ENCODE measurements at regions not wholly inside any gene's neighbourhood (a gene's known extent, or its start where the extent isn't known, plus 50 kb on each side); places are given as distances from the start of the nearest gene placed in this dataset.
A peak's percentile ranks its signal among the peaks of the same experiment; 100 is the strongest.

DNA sequence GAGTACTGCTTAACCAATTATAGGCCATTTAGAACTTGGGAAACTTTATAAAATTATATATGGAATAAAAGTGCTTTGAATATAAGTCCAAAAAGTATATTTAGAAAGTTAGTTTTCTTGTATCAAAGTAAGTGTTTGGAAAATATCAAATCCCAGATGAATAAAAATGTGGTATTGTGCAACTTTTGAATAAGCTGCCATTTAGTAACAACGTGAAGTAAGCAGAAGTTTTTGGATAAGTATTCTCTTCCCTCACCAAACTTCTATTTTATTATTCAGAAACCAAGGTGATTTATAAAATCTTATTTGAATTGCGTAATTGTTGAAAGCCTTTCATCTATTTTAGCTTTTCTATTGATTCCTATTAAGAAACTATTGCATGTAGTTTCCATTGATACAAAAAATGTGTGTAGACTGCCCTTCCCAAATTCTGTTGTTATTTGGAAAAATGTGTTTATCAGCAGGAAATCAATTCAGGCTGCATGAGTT lies 806.2 kb downstream of the NSUN3 start:
- no peak overlapping the region for H3K27ac ChIP-seq (ENCODE audit: low read length)
- H3K4me3 ChIP-seq (ENCODE audit: low read length): no peak overlapping the region
- intact Hi-C loops (cut with DNase I): no loop called here
- ATAC-seq: no peak
- WGBS: 43% methylated on average over 2 of the region's 2 CpGs
- H3K9me3 ChIP-seq (ENCODE audit: control insufficient read depth, low read length): peaks cover 6% of the 10 kb centered on the region
- H3K27me3 ChIP-seq (ENCODE audit: control insufficient read depth, insufficient read depth): no peaks in the 10 kb centered on the region
- DNase-seq: no peak
- no peaks in the 10 kb centered on the region for H3K4me1 ChIP-seq (ENCODE audit: control insufficient read depth, insufficient read depth, low read length)

DNA sequence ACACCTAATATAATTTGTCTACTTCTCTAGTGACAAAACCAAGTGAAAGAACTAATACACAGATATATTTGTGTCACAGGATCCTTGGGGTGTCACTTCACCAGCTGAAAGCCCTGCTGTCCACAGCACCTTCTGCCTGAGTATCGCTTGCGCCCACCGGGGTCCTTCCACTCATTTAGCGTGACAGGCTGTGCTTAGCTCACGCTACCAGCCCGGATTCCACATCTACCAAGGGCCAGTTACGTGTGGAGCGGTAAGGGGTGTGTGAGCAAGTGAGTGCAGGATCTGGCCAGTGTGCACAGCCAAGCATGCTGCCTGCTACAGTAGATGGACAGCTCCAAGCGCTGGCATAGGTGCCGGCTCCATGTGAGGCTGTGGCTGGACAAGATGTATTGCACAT lies 810.9 kb downstream of the NSUN3 start:
- no peaks in the 10 kb centered on the region for H3K4me1 ChIP-seq (ENCODE audit: control insufficient read depth, insufficient read depth, low read length)
- ATAC-seq: no peak
- intact Hi-C loops (cut with DNase I): no loop called here

DNA sequence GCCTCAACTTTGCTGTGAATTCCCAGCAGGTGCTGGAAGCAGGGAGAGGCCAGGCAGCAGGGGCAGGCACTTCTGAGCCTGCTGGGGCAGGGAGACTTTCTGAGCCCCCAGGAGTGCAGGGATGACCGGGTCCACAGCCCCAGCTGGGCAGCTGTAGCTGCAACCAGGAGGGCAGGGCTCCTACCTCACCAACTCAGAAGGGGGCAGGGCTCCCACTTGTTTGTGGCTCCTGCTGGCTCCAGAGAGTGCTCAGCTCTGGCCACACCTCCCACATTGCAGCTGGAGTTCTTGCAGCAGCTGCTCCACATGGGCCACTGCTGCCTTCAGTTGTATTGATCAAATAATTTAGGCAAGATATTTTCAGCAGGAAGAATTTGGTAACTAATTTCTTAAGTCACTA lies 812.3 kb downstream of the NSUN3 start:
- H3K27me3 ChIP-seq (ENCODE audit: control insufficient read depth, insufficient read depth): no peaks in the 10 kb centered on the region
- WGBS: 71% methylated on average over 1 of the region's 1 CpG
- ATAC-seq (no peak), DNase-seq (peak in 1 of 3 donors; percentile 18)
- intact Hi-C loops (cut with DNase I): no loop called here
- H3K9me3 ChIP-seq (ENCODE audit: control insufficient read depth, low read length): no peaks in the 10 kb centered on the region
- no peak overlapping the region for H3K27ac ChIP-seq (ENCODE audit: low read length)
- H3K4me1 ChIP-seq (ENCODE audit: control insufficient read depth, insufficient read depth, low read length): no peaks in the 10 kb centered on the region
- H3K4me3 ChIP-seq (ENCODE audit: low read length): no peak overlapping the region

More for the DNA sequence above, 810.9 kb downstream of the NSUN3 start:
- peak in 2 of 3 donors; percentile 25 to 38 for DNase-seq
- 93% methylated on average over 10 of the region's 10 CpGs for WGBS
- no peak overlapping the region for H3K27ac ChIP-seq (ENCODE audit: low read length)
- H3K9me3 ChIP-seq (ENCODE audit: control insufficient read depth, low read length): no peaks in the 10 kb centered on the region
- no peaks in the 10 kb centered on the region for H3K27me3 ChIP-seq (ENCODE audit: control insufficient read depth, insufficient read depth)
- no peak overlapping the region for H3K4me3 ChIP-seq (ENCODE audit: low read length)

DNA sequence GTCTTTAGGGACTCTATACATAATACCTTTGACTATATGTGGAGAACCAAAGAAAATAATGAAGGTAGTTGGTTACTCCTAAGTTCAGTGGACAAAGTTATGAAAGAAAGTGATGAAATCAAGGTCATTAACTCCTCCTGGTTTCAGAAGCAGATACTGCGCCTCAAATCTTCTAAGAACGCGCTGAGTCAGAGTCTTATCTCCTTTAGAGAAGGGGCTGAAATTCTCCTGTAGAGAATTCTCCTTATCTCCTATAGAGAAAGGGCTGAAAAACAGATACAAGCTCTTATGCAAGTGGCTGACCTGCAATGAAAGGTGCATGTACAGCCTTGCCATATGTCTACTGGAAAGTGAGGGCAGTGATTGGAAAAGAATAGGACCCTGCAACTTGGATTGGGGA lies 824.2 kb downstream of the NSUN3 start:
- Histone ChIP-seq H3K27ac (ENCODE audit: low read length) (no peak overlapping the region), H3K4me3 (ENCODE audit: low read length) (no peak overlapping the region), H3K4me1 (ENCODE audit: control insufficient read depth, insufficient read depth, low read length) (no peaks in the 10 kb centered on the region), H3K9me3 (ENCODE audit: control insufficient read depth, low read length) (no peaks in the 10 kb centered on the region), H3K27me3 (ENCODE audit: control insufficient read depth, insufficient read depth) (no peaks in the 10 kb centered on the region)
- intact Hi-C loops (cut with DNase I): no loop called here
- DNase-seq (no peak), ATAC-seq (no peak)
- WGBS: 38% methylated on average over 3 of the region's 3 CpGs

DNA sequence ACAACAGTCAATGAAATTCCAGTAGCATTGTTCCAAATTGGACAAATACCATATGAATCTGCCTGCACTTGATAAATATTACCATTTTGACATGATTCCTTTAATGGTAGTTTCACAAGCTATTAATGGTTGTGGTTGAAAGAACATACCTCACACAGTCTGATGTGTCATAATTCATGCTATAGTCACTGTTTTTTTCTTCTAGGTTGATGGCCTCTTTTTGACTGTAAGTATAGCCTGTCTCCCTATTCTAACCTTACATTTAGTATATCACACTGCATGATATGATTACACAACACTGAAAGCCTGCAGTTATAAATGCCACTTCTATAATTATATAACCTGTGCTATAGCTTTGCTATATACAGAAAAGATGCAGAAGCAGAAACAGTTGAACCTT lies 834.1 kb downstream of the NSUN3 start:
- no peaks in the 10 kb centered on the region for H3K27me3 ChIP-seq (ENCODE audit: control insufficient read depth, insufficient read depth)
- intact Hi-C loops (cut with DNase I): no loop called here
- ATAC-seq: no peak
- no peak for DNase-seq
- no peak overlapping the region for H3K4me3 ChIP-seq (ENCODE audit: low read length)
- H3K4me1 ChIP-seq (ENCODE audit: control insufficient read depth, insufficient read depth, low read length): no peaks in the 10 kb centered on the region
- H3K27ac ChIP-seq (ENCODE audit: low read length): no peak overlapping the region
- no peaks in the 10 kb centered on the region for H3K9me3 ChIP-seq (ENCODE audit: control insufficient read depth, low read length)

DNA sequence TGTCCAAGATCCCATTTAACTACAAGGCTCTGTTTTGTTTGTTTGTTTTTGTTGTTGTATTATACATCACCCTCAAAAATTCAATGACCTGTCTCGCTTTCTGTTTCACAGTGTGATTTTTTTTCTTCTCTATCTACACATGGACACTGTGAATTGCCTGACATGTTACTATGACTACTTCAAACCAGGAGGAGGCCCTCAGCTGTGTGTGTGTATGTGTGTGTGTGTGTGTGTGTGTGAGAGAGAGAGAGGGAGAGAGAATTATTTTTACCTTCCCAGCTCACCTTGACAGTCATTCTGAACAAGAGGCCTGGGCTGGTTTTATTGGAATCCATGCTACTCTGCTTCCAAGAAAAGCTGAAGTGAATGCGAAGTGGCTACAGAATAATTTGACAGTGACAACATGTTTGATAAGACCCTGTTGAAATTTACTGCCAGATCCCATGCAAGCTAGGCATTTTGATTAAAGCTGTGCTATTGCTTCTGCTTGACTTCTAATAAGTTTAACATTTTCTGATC lies 841.4 kb downstream of the NSUN3 start:
- Histone ChIP-seq H3K27ac (ENCODE audit: low read length) (no peak overlapping the region), H3K9me3 (ENCODE audit: control insufficient read depth, low read length) (no peaks in the 10 kb centered on the region), H3K4me1 (ENCODE audit: control insufficient read depth, insufficient read depth, low read length) (no peaks in the 10 kb centered on the region), H3K27me3 (ENCODE audit: control insufficient read depth, insufficient read depth) (no peaks in the 10 kb centered on the region), H3K4me3 (ENCODE audit: low read length) (no peak overlapping the region)
- 56% methylated on average over 2 of the region's 2 CpGs for WGBS
- intact Hi-C loops (cut with DNase I): no loop called here
- no peak for ATAC-seq
- no peak for DNase-seq

DNA sequence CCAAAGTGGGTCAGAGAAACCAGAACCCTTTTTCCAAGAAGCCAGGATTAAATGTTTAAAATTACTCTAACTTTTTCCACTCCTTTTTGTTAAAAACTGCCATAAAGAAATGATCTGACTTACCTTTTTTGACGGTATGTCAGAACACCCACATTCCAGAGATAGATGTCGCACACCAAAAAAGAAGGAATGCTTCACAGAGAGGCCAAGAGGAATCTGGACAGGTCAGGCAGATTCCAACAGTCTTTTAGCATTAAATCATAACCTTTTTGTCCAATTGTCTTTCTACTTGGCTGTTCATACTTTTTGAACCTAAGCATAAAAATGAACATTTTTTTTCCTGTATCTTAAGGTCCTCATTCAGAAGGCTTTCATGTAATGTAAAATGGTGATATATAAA lies 846.9 kb downstream of the NSUN3 start:
- H3K27ac ChIP-seq (ENCODE audit: low read length): no peak overlapping the region
- ATAC-seq (no peak), DNase-seq (no peak)
- no peaks in the 10 kb centered on the region for H3K27me3 ChIP-seq (ENCODE audit: control insufficient read depth, insufficient read depth)
- H3K4me3 ChIP-seq (ENCODE audit: low read length): no peak overlapping the region
- intact Hi-C loops (cut with DNase I): no loop called here
- no peaks in the 10 kb centered on the region for H3K4me1 ChIP-seq (ENCODE audit: control insufficient read depth, insufficient read depth, low read length)
- no peaks in the 10 kb centered on the region for H3K9me3 ChIP-seq (ENCODE audit: control insufficient read depth, low read length)
- WGBS: 67% methylated on average over 2 of the region's 2 CpGs

DNA sequence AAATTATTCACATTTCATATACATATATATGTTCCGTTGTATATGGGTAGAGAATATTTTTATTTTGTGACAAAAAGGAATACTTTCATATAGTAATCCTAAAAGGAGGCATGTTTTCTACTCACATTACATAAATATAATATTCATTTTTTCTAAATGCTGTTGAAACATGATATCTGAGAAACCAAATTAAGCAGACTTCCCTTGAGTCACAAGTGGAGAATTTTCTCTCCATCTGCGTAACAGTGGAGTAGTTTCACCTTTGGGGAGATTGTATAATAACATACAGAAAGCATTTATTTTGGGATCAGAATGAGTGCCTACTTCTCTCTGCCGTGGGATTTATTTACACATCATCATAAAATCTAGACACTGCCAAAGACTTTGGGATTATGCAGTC lies 849.8 kb downstream of the NSUN3 start:
- no peak for ATAC-seq
- intact Hi-C loops (cut with DNase I): no loop called here
- WGBS: 73% methylated on average over 3 of the region's 3 CpGs

DNA sequence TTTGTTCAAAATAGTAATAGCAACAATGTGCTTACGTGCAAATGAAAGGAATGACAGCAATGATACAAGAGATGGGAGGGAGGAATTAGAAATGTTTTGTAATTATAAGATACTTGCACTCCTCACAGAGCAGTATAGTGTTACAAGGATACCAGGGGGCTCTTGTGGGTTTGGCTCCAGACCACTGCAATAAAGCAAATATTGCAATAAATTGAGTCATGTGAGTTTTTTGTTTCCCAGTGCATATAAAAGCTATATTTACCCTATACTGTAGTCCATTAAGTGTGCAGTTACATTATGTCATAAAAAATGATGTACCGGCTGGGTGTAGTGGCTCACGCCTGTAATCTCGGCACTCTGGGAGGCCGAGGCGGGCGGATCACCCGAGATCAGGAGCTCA lies 864.3 kb downstream of the NSUN3 start:
- intact Hi-C loops (cut with DNase I): no loop called here
- ATAC-seq (no peak), DNase-seq (peak in 2 of 3 donors; percentile 6 to 26)
- 86% methylated on average over 8 of the region's 8 CpGs for WGBS
- Histone ChIP-seq H3K4me3 (ENCODE audit: low read length) (no peak overlapping the region), H3K27ac (ENCODE audit: low read length) (no peak overlapping the region), H3K27me3 (ENCODE audit: control insufficient read depth, insufficient read depth) (no peaks in the 10 kb centered on the region), H3K9me3 (ENCODE audit: control insufficient read depth, low read length) (no peaks in the 10 kb centered on the region), H3K4me1 (ENCODE audit: control insufficient read depth, insufficient read depth, low read length) (no peaks in the 10 kb centered on the region)

More for the DNA sequence above, 849.8 kb downstream of the NSUN3 start:
- H3K27ac ChIP-seq (ENCODE audit: low read length): no peak overlapping the region
- H3K27me3 ChIP-seq (ENCODE audit: control insufficient read depth, insufficient read depth): no peaks in the 10 kb centered on the region
- no peaks in the 10 kb centered on the region for H3K4me1 ChIP-seq (ENCODE audit: control insufficient read depth, insufficient read depth, low read length)
- no peak overlapping the region for H3K4me3 ChIP-seq (ENCODE audit: low read length)
- no peaks in the 10 kb centered on the region for H3K9me3 ChIP-seq (ENCODE audit: control insufficient read depth, low read length)
- no peak for DNase-seq

DNA sequence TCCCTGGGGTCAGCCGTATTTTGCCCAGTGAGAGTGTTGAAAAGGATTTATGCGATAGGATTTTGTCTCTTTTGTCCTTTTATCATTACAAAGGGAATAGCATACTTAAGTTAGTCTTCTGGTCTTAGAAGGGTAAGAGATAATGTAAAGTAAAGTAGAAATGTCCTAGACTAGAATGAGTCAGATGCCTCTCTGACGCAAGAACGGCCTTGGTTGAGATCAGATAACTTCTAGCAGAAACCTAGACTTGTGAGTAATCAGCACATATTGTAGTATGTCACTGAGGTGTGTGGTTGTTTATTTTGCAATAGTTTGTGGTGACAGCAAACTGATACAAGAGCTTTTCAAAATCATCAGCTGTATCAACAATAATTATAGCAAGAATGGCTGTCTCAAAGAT lies 866.1 kb downstream of the NSUN3 start:
- Histone ChIP-seq H3K27ac (ENCODE audit: low read length) (no peak overlapping the region), H3K27me3 (ENCODE audit: control insufficient read depth, insufficient read depth) (no peaks in the 10 kb centered on the region), H3K4me3 (ENCODE audit: low read length) (no peak overlapping the region), H3K4me1 (ENCODE audit: control insufficient read depth, insufficient read depth, low read length) (no peaks in the 10 kb centered on the region), H3K9me3 (ENCODE audit: control insufficient read depth, low read length) (no peaks in the 10 kb centered on the region)
- intact Hi-C loops (cut with DNase I): no loop called here
- no peak for DNase-seq
- peak in 1 of 2 donors; percentile 32 for ATAC-seq
- 62% methylated on average over 4 of the region's 4 CpGs for WGBS

DNA sequence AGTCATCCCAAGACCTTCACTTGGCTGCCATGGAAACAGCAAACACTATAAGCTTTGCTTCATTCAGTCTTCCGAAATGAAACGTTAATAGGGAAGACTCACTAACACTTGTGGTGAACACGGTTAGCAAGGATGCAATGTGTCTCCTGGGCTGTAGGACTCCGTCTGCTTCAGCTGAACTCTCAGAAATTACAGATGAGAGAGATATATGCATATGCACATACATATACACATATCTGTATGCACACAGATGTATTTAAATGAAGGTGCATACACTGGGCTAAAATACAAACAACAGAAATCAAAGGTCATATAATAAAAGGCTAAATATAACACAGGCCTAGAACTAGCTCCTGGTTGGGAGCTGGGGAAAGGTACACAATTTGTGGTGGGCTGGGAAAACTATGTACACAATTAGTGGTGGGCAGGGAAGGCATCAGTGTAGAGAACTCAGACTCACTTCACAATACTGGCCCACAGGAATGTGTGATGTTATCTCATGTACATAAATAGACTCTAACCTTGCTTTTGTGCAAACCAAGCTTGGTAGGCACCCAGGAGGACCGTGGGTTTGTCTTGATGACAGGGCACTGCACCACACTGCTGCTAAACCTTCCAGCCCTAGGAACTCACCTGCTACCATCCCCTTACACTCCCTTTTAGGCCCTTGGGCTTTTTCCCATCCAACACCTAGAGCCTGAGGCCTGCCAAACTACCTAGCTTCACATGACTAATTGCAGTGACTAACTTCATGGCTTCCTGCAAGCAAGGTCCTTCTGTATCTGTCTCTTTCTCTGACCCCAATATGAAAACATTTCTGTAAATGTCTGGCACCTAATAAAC lies 873.1 kb downstream of the NSUN3 start:
- ATAC-seq: no peak
- no peaks in the 10 kb centered on the region for H3K27me3 ChIP-seq (ENCODE audit: control insufficient read depth, insufficient read depth)
- H3K4me3 ChIP-seq (ENCODE audit: low read length): no peak overlapping the region
- 72% methylated on average over 5 of the region's 5 CpGs for WGBS
- intact Hi-C loops (cut with DNase I): no loop called here
- no peak overlapping the region for H3K27ac ChIP-seq (ENCODE audit: low read length)
- H3K4me1 ChIP-seq (ENCODE audit: control insufficient read depth, insufficient read depth, low read length): no peaks in the 10 kb centered on the region
- no peak for DNase-seq
- no peaks in the 10 kb centered on the region for H3K9me3 ChIP-seq (ENCODE audit: control insufficient read depth, low read length)
